DMS153 treated with DMSO at 0.1 percent for 48 hours (cell line): ENCODE measurements at regions not wholly inside any gene's neighbourhood (a gene's known extent, or its start where the extent isn't known, plus 50 kb on each side); places are given as distances from the start of the nearest gene placed in this dataset.
"Not testable (repeated sequence)": the region's sequence is repeated elsewhere in the genome, so short reads cannot be mapped to it uniquely, and the experiment has no call there.

ENCODE experiments used
- DNase-seq: peaks from one replicate; lab custom pipeline; 2025; ENCODE audit not compliant: unreplicated experiment; lab: John Stamatoyannopoulos, UW

- no peak for DNase-seq
These were observed 259.9 kb upstream of the MDGA2 start for GRCh38 chr14:47935332-47935731.

GRCh38 chr14:47929334-47929733 lies 253.9 kb upstream of the MDGA2 start:
- DNase-seq = no peak

- no peak for DNase-seq
These were observed 245.7 kb upstream of the MDGA2 start for GRCh38 chr14:47921133-47921532.

- no peak for DNase-seq
These were observed 244.6 kb upstream of the MDGA2 start for GRCh38 chr14:47919997-47920396.

GRCh38 chr14:47919334-47919846 lies 244.0 kb upstream of the MDGA2 start:
- no peak for DNase-seq

- peak; percentile 10 for DNase-seq
These were observed 242.0 kb upstream of the MDGA2 start for GRCh38 chr14:47917344-47917954.

- not testable (repeated sequence) for DNase-seq
These were observed 225.7 kb upstream of the MDGA2 start for GRCh38 chr14:47901141-47901540.

- DNase-seq = no peak
These were observed 224.3 kb upstream of the MDGA2 start for GRCh38 chr14:47899685-47900084.

- DNase-seq = no peak
These were observed 198.9 kb upstream of the MDGA2 start for GRCh38 chr14:47874350-47874749.

GRCh38 chr14:47872588-47872987 lies 197.2 kb upstream of the MDGA2 start:
- no peak for DNase-seq

GRCh38 chr14:47863441-47863840 lies 188.0 kb upstream of the MDGA2 start:
- DNase-seq = no peak

GRCh38 chr14:47857646-47858045 lies 182.2 kb upstream of the MDGA2 start:
- DNase-seq = no peak

GRCh38 chr14:47852278-47852677 lies 176.9 kb upstream of the MDGA2 start:
- no peak for DNase-seq

GRCh38 chr14:47846008-47846407 lies 170.6 kb upstream of the MDGA2 start:
- no peak for DNase-seq

GRCh38 chr14:47843236-47843635 lies 167.8 kb upstream of the MDGA2 start:
- no peak for DNase-seq

GRCh38 chr14:47833011-47833410 lies 157.6 kb upstream of the MDGA2 start:
- no peak for DNase-seq

GRCh38 chr14:47826809-47827208 lies 151.4 kb upstream of the MDGA2 start:
- DNase-seq = no peak

- no peak for DNase-seq
These were observed 146.9 kb upstream of the MDGA2 start for GRCh38 chr14:47822326-47822725.

GRCh38 chr14:47821135-47821534 lies 145.7 kb upstream of the MDGA2 start:
- DNase-seq = no peak

GRCh38 chr14:47790477-47790876 lies 115.1 kb upstream of the MDGA2 start:
- DNase-seq = no peak

GRCh38 chr14:47785058-47785457 lies 109.7 kb upstream of the MDGA2 start:
- no peak for DNase-seq

GRCh38 chr14:47778631-47779030 lies 103.2 kb upstream of the MDGA2 start:
- no peak for DNase-seq

- DNase-seq = no peak
These were observed 97.2 kb upstream of the MDGA2 start for GRCh38 chr14:47772652-47773051.
